ENCODE measurements at regions not wholly inside any gene's neighbourhood (a gene's known extent, or its start where the extent isn't known, plus 50 kb on each side); places are given as distances from the start of the nearest gene placed in this dataset.
"Not testable (repeated sequence)": the region's sequence is repeated elsewhere in the genome, so short reads cannot be mapped to it uniquely, and the experiment has no call there.

DNA sequence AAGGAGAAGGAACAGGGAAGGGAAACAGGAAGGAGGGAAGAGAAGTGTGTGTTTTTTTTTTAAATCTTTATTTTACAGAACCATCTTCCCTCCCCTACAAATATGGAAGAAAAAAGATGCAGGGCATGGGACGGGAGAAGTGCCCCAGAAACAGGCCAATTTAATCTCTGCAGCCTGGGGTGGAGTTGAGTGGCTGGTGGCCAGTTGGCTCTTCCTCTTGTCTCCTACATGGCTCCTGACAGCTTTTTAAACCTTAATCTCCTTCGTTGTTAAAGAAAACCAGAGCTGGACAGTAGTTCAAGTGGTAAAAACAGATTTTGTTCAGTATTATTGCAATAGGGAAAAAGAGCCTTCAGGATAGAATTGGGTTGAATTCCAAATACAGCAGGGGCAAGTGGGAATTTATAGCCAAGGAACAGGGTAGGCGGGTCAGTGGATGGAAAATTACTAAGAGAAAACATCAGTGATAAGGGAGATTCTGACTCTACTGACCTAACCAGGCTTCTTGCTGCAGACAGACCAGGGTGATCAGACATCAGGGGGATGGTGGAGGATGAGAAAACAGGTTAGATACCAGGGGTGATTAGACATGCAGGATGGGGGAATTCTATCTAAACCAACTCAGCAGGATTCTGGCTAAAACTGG is 125.1 kb upstream of the CLINT1 start:
- TF ChIP-seq, protein P1, sequence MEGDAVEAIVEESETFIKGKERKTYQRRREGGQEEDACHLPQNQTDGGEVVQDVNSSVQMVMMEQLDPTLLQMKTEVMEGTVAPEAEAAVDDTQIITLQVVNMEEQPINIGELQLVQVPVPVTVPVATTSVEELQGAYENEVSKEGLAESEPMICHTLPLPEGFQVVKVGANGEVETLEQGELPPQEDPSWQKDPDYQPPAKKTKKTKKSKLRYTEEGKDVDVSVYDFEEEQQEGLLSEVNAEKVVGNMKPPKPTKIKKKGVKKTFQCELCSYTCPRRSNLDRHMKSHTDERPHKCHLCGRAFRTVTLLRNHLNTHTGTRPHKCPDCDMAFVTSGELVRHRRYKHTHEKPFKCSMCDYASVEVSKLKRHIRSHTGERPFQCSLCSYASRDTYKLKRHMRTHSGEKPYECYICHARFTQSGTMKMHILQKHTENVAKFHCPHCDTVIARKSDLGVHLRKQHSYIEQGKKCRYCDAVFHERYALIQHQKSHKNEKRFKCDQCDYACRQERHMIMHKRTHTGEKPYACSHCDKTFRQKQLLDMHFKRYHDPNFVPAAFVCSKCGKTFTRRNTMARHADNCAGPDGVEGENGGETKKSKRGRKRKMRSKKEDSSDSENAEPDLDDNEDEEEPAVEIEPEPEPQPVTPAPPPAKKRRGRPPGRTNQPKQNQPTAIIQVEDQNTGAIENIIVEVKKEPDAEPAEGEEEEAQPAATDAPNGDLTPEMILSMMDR (IDR thresholded peaks at IDR 0.05; ENCODE audit: low read depth, low read length, missing control alignments): no peak
- no peak for DNase-seq (ENCODE audit: low read depth)
- H3K4me3 ChIP-seq (ENCODE audit: low read depth, low read length): no peak overlapping the region

DNA sequence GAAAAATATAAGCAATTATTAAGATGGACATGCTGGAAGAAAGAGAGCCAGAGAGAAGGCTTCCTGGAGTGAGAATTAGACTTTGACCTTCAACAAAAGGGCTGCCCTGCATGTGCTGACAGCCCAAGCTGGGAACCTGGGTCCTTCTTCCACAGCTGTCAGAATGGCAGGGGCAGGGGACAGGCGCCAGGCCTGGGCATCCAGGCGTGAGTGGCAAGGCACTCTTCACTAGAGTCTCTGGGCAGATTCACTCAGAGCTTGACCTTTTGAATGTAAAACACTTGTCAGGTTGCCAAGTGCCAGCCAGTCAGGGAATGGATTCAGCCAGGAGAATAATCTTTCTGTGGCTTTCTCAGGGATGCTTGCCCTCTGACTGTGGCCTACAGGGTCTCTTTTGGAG is 119.1 kb upstream of the CLINT1 start:
- H3K4me3 ChIP-seq (ENCODE audit: low read depth, low read length): no peak overlapping the region
- TF ChIP-seq, protein P1 (IDR thresholded peaks at IDR 0.05; ENCODE audit: low read depth, low read length, missing control alignments): no peak
- DNase-seq (ENCODE audit: low read depth): no peak

DNA sequence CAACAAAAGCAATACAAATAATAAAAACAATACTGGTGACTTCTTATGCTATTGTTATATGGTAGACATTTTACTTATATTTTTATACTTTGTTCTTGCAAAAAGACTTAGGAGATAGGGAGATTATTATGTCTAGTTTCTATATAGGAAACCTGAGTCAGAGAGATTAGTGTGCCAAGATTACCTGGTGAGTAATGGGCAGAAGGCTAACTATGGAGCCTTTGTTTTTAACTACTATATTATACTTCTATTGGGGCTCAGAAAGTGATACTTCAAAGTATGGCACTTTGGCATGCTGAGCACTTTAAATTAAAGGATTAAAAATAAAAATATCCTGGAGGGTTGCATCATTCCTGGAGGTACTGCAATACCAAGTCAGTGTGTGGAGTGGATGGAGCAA is 117.5 kb upstream of the CLINT1 start:
- H3K4me3 ChIP-seq (ENCODE audit: low read depth, low read length): no peak overlapping the region
- TF ChIP-seq, protein P1 (IDR thresholded peaks at IDR 0.05; ENCODE audit: low read depth, low read length, missing control alignments): no peak
- no peak for DNase-seq (ENCODE audit: low read depth)

DNA sequence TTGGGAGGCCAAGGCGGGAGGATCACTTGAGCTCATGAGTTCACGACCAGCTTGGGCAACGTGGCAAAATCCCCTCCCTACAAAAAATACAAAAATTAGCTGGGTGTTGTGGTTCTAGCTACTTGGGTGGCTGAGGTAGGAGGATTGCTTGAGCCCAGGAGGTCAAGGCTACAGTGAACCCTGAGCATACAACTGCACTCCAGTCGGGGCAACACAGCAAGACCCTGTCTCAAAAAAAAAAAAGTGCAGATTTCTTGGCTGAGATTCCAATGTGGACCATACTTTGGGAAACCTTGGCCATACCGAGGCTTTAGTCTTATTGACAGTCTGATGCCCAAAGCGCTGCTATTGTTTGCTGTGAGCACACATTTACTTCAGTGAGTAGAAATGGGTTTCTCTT is 113.6 kb upstream of the CLINT1 start:
- no peak overlapping the region for H3K4me3 ChIP-seq (ENCODE audit: low read depth, low read length)
- TF ChIP-seq, protein P1 (IDR thresholded peaks at IDR 0.05; ENCODE audit: low read depth, low read length, missing control alignments): no peak
- no peak for DNase-seq (ENCODE audit: low read depth)

DNA sequence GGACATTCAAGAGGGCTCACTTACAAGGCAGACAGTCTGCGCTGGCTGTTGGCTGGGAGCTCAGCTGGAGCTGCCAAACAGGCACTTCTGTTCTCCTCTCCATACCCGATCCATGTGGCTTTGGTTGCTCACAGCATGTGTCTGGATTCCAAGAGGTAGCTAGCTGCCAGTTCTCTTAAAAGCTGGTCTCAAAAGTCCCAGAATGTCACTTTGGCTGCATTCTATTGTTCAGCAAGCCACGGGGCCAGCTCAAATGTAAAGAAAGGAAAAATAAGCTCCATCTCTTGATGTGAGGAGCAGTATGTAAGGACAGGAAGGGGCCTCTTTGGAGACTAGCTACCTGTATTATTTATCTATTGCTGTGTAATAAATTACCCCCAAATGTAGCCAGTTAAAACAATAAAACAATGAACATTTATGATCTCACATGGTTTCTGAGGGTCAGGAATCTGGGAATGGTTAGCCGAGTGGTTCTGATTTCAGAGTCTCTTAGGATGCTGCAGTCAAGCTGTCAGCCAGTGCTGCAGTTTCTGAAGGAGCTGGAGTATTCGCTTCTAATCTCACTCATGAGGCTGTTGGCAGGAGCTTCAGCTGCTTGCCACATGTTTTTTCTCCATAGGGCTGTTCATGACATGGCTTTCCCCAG is 112.7 kb upstream of the CLINT1 start:
- DNase-seq (ENCODE audit: low read depth): no peak
- TF ChIP-seq, protein P1 (IDR thresholded peaks at IDR 0.05; ENCODE audit: low read depth, low read length, missing control alignments): no peak
- no peak overlapping the region for H3K4me3 ChIP-seq (ENCODE audit: low read depth, low read length)

DNA sequence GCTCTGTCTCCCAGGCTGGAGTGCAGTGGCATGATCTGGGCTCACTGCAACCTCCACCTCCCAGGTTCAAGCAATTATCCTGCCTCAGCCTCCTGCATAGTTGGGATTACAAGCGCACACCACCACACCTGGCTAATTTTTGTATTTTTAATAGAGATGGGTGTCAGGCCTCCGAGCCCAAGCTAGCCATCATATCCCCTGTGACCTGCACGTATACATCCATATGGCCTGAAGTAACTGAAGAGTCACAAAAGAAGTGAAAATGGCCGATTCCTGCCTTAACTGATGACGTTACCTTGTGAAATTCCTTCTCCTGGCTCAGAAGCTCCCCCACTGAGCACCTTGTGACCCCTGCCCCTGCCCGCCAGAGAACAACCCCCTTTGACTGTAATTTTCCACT is 109.6 kb upstream of the CLINT1 start:
- DNase-seq (ENCODE audit: low read depth); H3K4me3 ChIP-seq (ENCODE audit: low read depth, low read length): not testable (repeated sequence)

DNA sequence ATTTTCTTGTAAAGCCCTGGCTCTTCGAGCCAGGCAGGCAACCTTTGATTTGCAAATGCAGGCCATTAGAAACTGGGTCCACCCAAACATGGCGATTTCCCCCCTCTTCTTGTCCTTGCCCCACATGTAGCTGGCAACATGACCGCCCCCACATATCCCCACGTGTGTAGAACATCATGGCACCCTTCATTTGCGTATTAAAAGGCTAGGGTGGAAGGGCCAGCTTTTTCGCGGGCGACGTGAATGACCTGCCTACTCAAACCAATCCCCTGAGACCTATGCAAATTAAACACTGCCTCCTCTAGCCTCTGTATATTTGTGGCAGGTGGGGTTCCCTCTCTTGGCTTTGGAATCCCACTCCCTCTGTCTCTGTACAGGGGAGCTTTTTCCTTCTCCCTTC is 107.0 kb upstream of the CLINT1 start:
- no peak overlapping the region for H3K4me3 ChIP-seq (ENCODE audit: low read depth, low read length)
- TF ChIP-seq, protein P1 (IDR thresholded peaks at IDR 0.05; ENCODE audit: low read depth, low read length, missing control alignments): no peak
- DNase-seq (ENCODE audit: low read depth): no peak

Data from GM12864 (cell line).